IMR-90 (cell line): ENCODE measurements at regions not wholly inside any gene's neighbourhood (a gene's known extent, or its start where the extent isn't known, plus 50 kb on each side); places are given as distances from the start of the nearest gene placed in this dataset.
A peak's percentile ranks its signal among the peaks of the same experiment; 100 is the strongest.

Experiments used
- ATAC-seq: fragments of 200-7000 bp; cut with Tn5 transposase; 2 replicates; pipeline ENCODE4 v1.9.1; 2020; ENCODE audit warnings: low read depth, mild to moderate bottlenecking, moderate library complexity
- BruUV-seq: library from RNA; stranded (reverse); fragments of 400-500 nt; replicated peaks from 2 replicates; lab custom pipeline; 2021; lab: Mats Ljungman, UMichigan
- CTCF ChIA-PET: fragments of 300-600 bp; formaldehyde crosslinking; extraction: SDS; loops from one replicate; lab custom pipeline; 2021; ENCODE audit warnings: antibody characterized with exemption; lab: Yijun Ruan, JAX
- POLR2A ChIA-PET: fragments of 300-600 bp; sonication (Branson Sonifier 250); formaldehyde crosslinking; loops from one replicate; lab custom pipeline; 2022; ENCODE audit warnings: antibody characterized with exemption; ENCODE audit not compliant: unreplicated experiment; lab: Charles Lee
- DNase-seq: peaks from one replicate; pipeline ENCODE4 v3.0.0; 2013
- H2AFZ ChIP-seq: replicated peaks from 2 replicates; pipeline ENCODE3; 2013; ENCODE audit warnings: low read length, mild to moderate bottlenecking; ENCODE audit not compliant: poor library complexity
- H2AK5ac ChIP-seq: 2 replicates; pipeline ENCODE4 v1.6.1; 2013; ENCODE audit warnings: low read depth, low read length, inconsistent platforms
- H2AK9ac ChIP-seq: replicated peaks from 2 replicates; pipeline ENCODE3; 2013; ENCODE audit warnings: mild to moderate bottlenecking, low read depth, low read length, moderate library complexity; ENCODE audit not compliant: poor library complexity
- H2BK120ac ChIP-seq: 2 replicates; pipeline ENCODE4 v1.6.1; 2013; ENCODE audit warnings: low read depth, low read length, inconsistent platforms
- H2BK15ac ChIP-seq: 3 replicates; pipeline ENCODE4 v1.6.1; 2013; ENCODE audit warnings: low read depth, low read length, inconsistent platforms
- H2BK20ac ChIP-seq: 2 replicates; pipeline ENCODE4 v1.6.1; 2013; ENCODE audit warnings: low read depth, mild to moderate bottlenecking, inconsistent platforms, low read length, moderate library complexity
- H2BK5ac ChIP-seq: 2 replicates; pipeline ENCODE4 v1.6.1; 2013; ENCODE audit warnings: mild to moderate bottlenecking, low read depth, low read length, inconsistent platforms; ENCODE audit not compliant: poor library complexity, severe bottlenecking
- H3K14ac ChIP-seq: replicated peaks from 2 replicates; pipeline ENCODE4 v1.6.1; 2013; ENCODE audit warnings: low read depth, low read length, inconsistent platforms
- H3K18ac ChIP-seq: 2 replicates; pipeline ENCODE4 v1.6.1; 2013; ENCODE audit warnings: low read depth, low read length, control low read depth
- H3K23ac ChIP-seq: 2 replicates; pipeline ENCODE4 v1.6.1; 2013; ENCODE audit warnings: low read depth, low read length, inconsistent platforms
- H3K27ac ChIP-seq: 2 replicates; pipeline ENCODE4 v1.5.1; 2013; ENCODE audit warnings: mild to moderate bottlenecking, control low read depth, low read length; ENCODE audit not compliant: insufficient read depth
- H3K27me3 ChIP-seq: 2 replicates; pipeline ENCODE4 v1.6.1; 2013; ENCODE audit warnings: low read length; ENCODE audit not compliant: control insufficient read depth, insufficient read depth
- H3K36me3 ChIP-seq: 2 replicates; pipeline ENCODE4 v1.6.1; 2013; ENCODE audit warnings: low read length, mixed read lengths; ENCODE audit not compliant: control insufficient read depth, insufficient read depth
- H3K4ac ChIP-seq: 2 replicates; pipeline ENCODE4 v1.6.1; 2013; ENCODE audit warnings: low read depth, low read length, inconsistent platforms
- H3K4me1 ChIP-seq: 2 replicates; pipeline ENCODE4 v1.6.1; 2013; ENCODE audit warnings: low read length, mixed read lengths; ENCODE audit not compliant: control insufficient read depth, insufficient read depth
- H3K4me2 ChIP-seq: 2 replicates; pipeline ENCODE4 v1.6.1; 2013; ENCODE audit warnings: low read depth, mild to moderate bottlenecking, control low read depth, low read length, moderate library complexity
- H3K4me3 ChIP-seq: 2 replicates; pipeline ENCODE4 v1.5.1; 2013; ENCODE audit warnings: low read depth, mild to moderate bottlenecking, control low read depth, low read length, moderate library complexity; ENCODE audit not compliant: insufficient read depth
- H3K56ac ChIP-seq: 2 replicates; pipeline ENCODE4 v1.6.1; 2013; ENCODE audit warnings: low read length, inconsistent platforms; ENCODE audit not compliant: insufficient read depth; ENCODE audit errors: extremely low read depth
- H3K79me1 ChIP-seq, 2 experiments: 2 replicates each; pipeline ENCODE4 v1.6.1; 2013; ENCODE audit warnings: low read length in 2 of 2, inconsistent platforms in 1 of 2, low read depth in 1 of 2
- H3K9ac ChIP-seq: 2 replicates; pipeline ENCODE4 v1.6.1; 2013; ENCODE audit warnings: low read depth, low read length, control low read depth
- H3K9me1 ChIP-seq: 2 replicates; pipeline ENCODE4 v1.6.1; 2013; ENCODE audit warnings: low read length, inconsistent platforms; ENCODE audit not compliant: insufficient read depth
- H3K9me3 ChIP-seq: 2 replicates; pipeline ENCODE4 v1.6.1; 2013; ENCODE audit warnings: low read length; ENCODE audit not compliant: control insufficient read depth, insufficient read depth
- H4K20me1 ChIP-seq: 2 replicates; pipeline ENCODE4 v1.6.1; 2013; ENCODE audit warnings: low read length, inconsistent platforms; ENCODE audit not compliant: insufficient read depth
- H4K5ac ChIP-seq: 2 replicates; pipeline ENCODE4 v1.6.1; 2013; ENCODE audit warnings: mild to moderate bottlenecking, low read depth, low read length, control low read depth
- H4K8ac ChIP-seq, 2 experiments: 2 replicates each; pipeline ENCODE4 v1.6.1; 2013; ENCODE audit warnings: low read depth in 2 of 2, low read length in 2 of 2, control low read depth in 1 of 2, inconsistent platforms in 1 of 2
- H4K91ac ChIP-seq: 2 replicates; pipeline ENCODE4 v1.6.1; 2013; ENCODE audit warnings: low read depth, low read length, inconsistent platforms; ENCODE audit not compliant: insufficient read depth
- CHD1 ChIP-seq: IDR thresholded peaks from 2 replicates; pipeline ENCODE4 v1.6.1; 2012; ENCODE audit warnings: low read depth, low read length, improper control_type of control experiment
- CTCF ChIP-seq: conservative IDR thresholded peaks from 2 replicates; pipeline ENCODE4 v1.5.1; 2012; ENCODE audit warnings: mild to moderate bottlenecking, low read depth, low read length, improper control_type of control experiment
- MAZ ChIP-seq: IDR thresholded peaks from 2 replicates; pipeline ENCODE4 v1.6.1; 2012; ENCODE audit warnings: low read depth, mild to moderate bottlenecking, low read length, improper control_type of control experiment, moderate library complexity, borderline replicate concordance
- MXI1 ChIP-seq: IDR thresholded peaks from 2 replicates; pipeline ENCODE4 v1.6.1; 2012; ENCODE audit warnings: low read depth, mild to moderate bottlenecking, low read length, moderate library complexity, borderline replicate concordance
- NFE2L2 ChIP-seq: fragments of 150-350 bp; IDR thresholded peaks from 2 replicates; pipeline ENCODE4 v1.6.1; 2016; ENCODE audit warnings: low read depth, mild to moderate bottlenecking, low read length
- POLR2A ChIP-seq: IDR thresholded peaks from 2 replicates; pipeline ENCODE4 v1.6.1; 2012; ENCODE audit warnings: mild to moderate bottlenecking, low read depth, low read length
- RAD21 ChIP-seq: IDR thresholded peaks from 2 replicates; pipeline ENCODE4 v1.6.1; 2012; ENCODE audit warnings: low read length, improper control_type of control experiment
- SMC3 ChIP-seq: fragments of 150-350 bp; IDR thresholded peaks from 2 replicates; pipeline ENCODE4 v1.6.1; 2016; ENCODE audit warnings: low read depth, mild to moderate bottlenecking, antibody characterized with exemption, low read length, moderate library complexity
- USF2 ChIP-seq: fragments of 150-350 bp; IDR thresholded peaks from 2 replicates; pipeline ENCODE4 v1.6.1; 2017; ENCODE audit warnings: mild to moderate bottlenecking, antibody characterized with exemption, low read length, low read depth
- WGBS, 2 experiments: methylation state at CpG; one replicate each; pipeline versions ENCODE4 v1.1.5 to v1.1.7; 2013; ENCODE audit warnings: missing lambda C conversion rate in 2 of 2; ENCODE audit not compliant: insufficient read length in 1 of 2; ENCODE audit errors: extremely low coverage in 2 of 2; 5-methylcytosine and 5-hydroxymethylcytosine counted together
- dilution Hi-C: fragments of 300-500 bp; cut with HindIII; formaldehyde crosslinking; loops from one replicate; pipeline ENCODE4 v1.14.3; 2018; ENCODE audit warnings: low sequenced_read_pairs; ENCODE audit not compliant: unreplicated experiment
- in situ Hi-C: fragments of 300-500 bp; cut with MboI; formaldehyde crosslinking; loops from 3 replicates; pipeline ENCODE4 v1.14.3; 2019; ENCODE audit warnings: low sequenced_read_pairs, inconsistent platforms, mixed read lengths
- intact Hi-C: fragments of 100-400 bp; cut with micrococcal nuclease; formaldehyde crosslinking; loops from 2 replicates; pipeline ENCODE4 v1.10.0; 2022

DNA sequence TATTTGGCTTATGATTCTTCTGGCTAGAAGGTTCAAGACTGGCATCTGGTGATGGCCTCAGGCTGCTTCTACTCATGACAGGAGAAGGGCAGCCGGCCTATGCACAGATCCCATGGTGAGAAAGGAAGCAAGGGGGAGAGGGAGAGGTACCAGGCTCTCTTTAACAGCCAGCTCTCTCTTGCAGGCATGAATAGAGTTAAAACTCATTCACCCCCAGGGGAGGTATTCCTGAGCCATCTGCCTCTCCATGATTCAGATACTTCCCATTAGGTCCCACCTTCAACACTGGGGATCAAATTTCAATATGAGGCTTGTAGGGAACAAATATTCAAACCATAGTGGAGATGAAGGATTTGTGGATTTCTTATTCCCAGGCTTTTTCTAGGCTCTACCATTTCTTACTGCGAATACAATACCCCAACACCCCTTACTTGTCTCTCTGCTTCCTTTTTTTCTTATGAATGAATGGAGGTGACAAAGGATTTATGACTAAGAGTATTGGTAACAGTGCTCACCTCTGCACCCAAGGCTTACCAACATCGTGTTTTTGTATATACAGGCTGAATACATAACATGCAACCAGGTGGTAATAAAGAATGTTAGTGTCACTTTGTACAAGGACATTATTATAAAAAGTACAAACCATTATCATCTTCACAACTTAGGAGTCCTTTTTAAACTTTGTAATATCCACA is 454.6 kb upstream of the TRIB2 start:
- H2AFZ ChIP-seq, result no peak overlapping the region
- H3K9me3 ChIP-seq, result no peaks in the 10 kb centered on the region
- intact Hi-C loops, result no loop called here

More for the DNA sequence above, 454.6 kb upstream of the TRIB2 start:
- no peak overlapping the region for H3K9ac ChIP-seq
- no peak overlapping the region for H3K56ac ChIP-seq
- BruUV-seq, result no TSS peak
- no peak overlapping the region for H3K14ac ChIP-seq
- dilution Hi-C loops, result no loop called here
- ATAC-seq (peak; percentile 11; the same call in 1 of the 2 replicates), DNase-seq (peak; percentile 39)
- H3K27ac ChIP-seq, result no peak overlapping the region
- no peak overlapping the region for H3K4me3 ChIP-seq
- H3K4ac ChIP-seq, result no peak overlapping the region
- no peak overlapping the region for H4K8ac ChIP-seq
- H2BK120ac ChIP-seq, result no peak overlapping the region
- ChIA-PET CTCF (no interaction called here), POLR2A (no interaction called here)
- no CpG with 5 or more reads among the region's 3 CpGs for WGBS, 2 experiments
- H3K18ac ChIP-seq, result no peak overlapping the region; the same call in 1 of the 2 replicates
- H2BK5ac ChIP-seq, result no peak overlapping the region
- peaks cover 2% of the 10 kb centered on the region; the same call in 1 of the 2 replicates for H3K4me1 ChIP-seq
- in situ Hi-C loops, result no loop called here
- H3K27me3 ChIP-seq, result no peaks in the 10 kb centered on the region
- no peak overlapping the region for H2BK15ac ChIP-seq
- H4K20me1 ChIP-seq, result no peaks in the 10 kb centered on the region
- no peak overlapping the region for H2AK9ac ChIP-seq
- no peak overlapping the region for H2BK20ac ChIP-seq
- TF ChIP-seq RAD21 (no peak), USF2 (no peak), MXI1 (no peak), MAZ (no peak), NFE2L2 (no peak), CHD1 (no peak), SMC3 (no peak), POLR2A (no peak), CTCF (no peak)
- H3K79me1 ChIP-seq, result no peaks in the 10 kb centered on the region
- no peaks in the 10 kb centered on the region for H3K9me1 ChIP-seq
- H4K5ac ChIP-seq, result no peak overlapping the region
- H4K91ac ChIP-seq, result no peak overlapping the region
- H3K23ac ChIP-seq, result no peak overlapping the region
- H3K36me3 ChIP-seq, result no peaks in the 10 kb centered on the region
- no peak overlapping the region for H2AK5ac ChIP-seq
- H3K4me2 ChIP-seq, result no peak overlapping the region
